HPDE6-E6E7 (cell line): ENCODE measurements at regions not wholly inside any gene's neighbourhood (a gene's known extent, or its start where the extent isn't known, plus 50 kb on each side); places are given as distances from the start of the nearest gene placed in this dataset.
"Not testable (repeated sequence)": the region's sequence is repeated elsewhere in the genome, so short reads cannot be mapped to it uniquely, and the experiment has no call there.

Experiments used
- DNase-seq: peaks from one replicate; pipeline ENCODE4 v3.0.0; 2011; ENCODE audit warnings: missing footprints; ENCODE audit errors: extremely low spot score

- no peak for DNase-seq
These were observed 411.1 kb downstream of the BCKDHB start for GRCh38 chr6:80517525-80517924.

GRCh38 chr6:80510521-80510920 lies 404.1 kb downstream of the BCKDHB start:
- DNase-seq: not testable (repeated sequence)

- no peak for DNase-seq
These were observed 402.6 kb downstream of the BCKDHB start for GRCh38 chr6:80508885-80509630.

GRCh38 chr6:80504882-80505281 lies 398.4 kb downstream of the BCKDHB start:
- DNase-seq: no peak

- no peak for DNase-seq
These were observed 397.2 kb downstream of the BCKDHB start for GRCh38 chr6:80503660-80504059.

GRCh38 chr6:80502871-80503270 lies 396.4 kb downstream of the BCKDHB start:
- no peak for DNase-seq

- DNase-seq: no peak
These were observed 395.2 kb downstream of the BCKDHB start for GRCh38 chr6:80501636-80502035.

GRCh38 chr6:80497696-80498486 lies 391.4 kb downstream of the BCKDHB start:
- not testable (repeated sequence) for DNase-seq

GRCh38 chr6:80489911-80490635 lies 383.6 kb downstream of the BCKDHB start:
- no peak for DNase-seq

- DNase-seq: no peak
These were observed 381.7 kb downstream of the BCKDHB start for GRCh38 chr6:80488190-80488589.

GRCh38 chr6:80485494-80485893 lies 379.0 kb downstream of the BCKDHB start:
- DNase-seq: not testable (repeated sequence)

- DNase-seq: no peak
These were observed 375.6 kb downstream of the BCKDHB start for GRCh38 chr6:80482056-80482455.

- DNase-seq: no peak
These were observed 374.1 kb downstream of the BCKDHB start for GRCh38 chr6:80480421-80481157.

GRCh38 chr6:80478030-80478429 lies 371.6 kb downstream of the BCKDHB start:
- no peak for DNase-seq

- DNase-seq: no peak
These were observed 371.1 kb downstream of the BCKDHB start for GRCh38 chr6:80477591-80477990.

GRCh38 chr6:80472271-80472670 lies 365.8 kb downstream of the BCKDHB start:
- no peak for DNase-seq

GRCh38 chr6:80469977-80470376 lies 363.5 kb downstream of the BCKDHB start:
- no peak for DNase-seq

GRCh38 chr6:80468398-80468797 lies 361.9 kb downstream of the BCKDHB start:
- DNase-seq: no peak

GRCh38 chr6:80467408-80467807 lies 360.9 kb downstream of the BCKDHB start:
- DNase-seq: no peak

GRCh38 chr6:80466981-80467380 lies 360.5 kb downstream of the BCKDHB start:
- no peak for DNase-seq

GRCh38 chr6:80465513-80465912 lies 359.0 kb downstream of the BCKDHB start:
- no peak for DNase-seq

- no peak for DNase-seq
These were observed 358.4 kb downstream of the BCKDHB start for GRCh38 chr6:80464901-80465300.
